ENCODE measurements at regions not wholly inside any gene's neighbourhood (a gene's known extent, or its start where the extent isn't known, plus 50 kb on each side); places are given as distances from the start of the nearest gene placed in this dataset.

GRCh38 chr12:46667551-46667950 is 158.2 kb downstream of the SLC38A4 start:
- no peak for TF ChIP-seq CTCF (conservative IDR thresholded peaks at IDR 0.05)
- H3K4me3 ChIP-seq (ENCODE audit: low read length) = no peak overlapping the region
- no peaks in the 10 kb centered on the region for H3K27me3 ChIP-seq (ENCODE audit: control insufficient read depth, insufficient read depth, low read length, poor library complexity, severe bottlenecking)
- H3K27ac ChIP-seq (ENCODE audit: low read depth, low read length) = no peak overlapping the region
- peaks cover 4% of the 10 kb centered on the region for H3K36me3 Mint-ChIP-seq (ENCODE audit: low read depth)
- H3K4me1 Mint-ChIP-seq = peaks cover 4% of the 10 kb centered on the region
- H3K4me1 ChIP-seq (ENCODE audit: control insufficient read depth, insufficient read depth, low read length) = peaks cover 4% of the 10 kb centered on the region
- H3K27ac Mint-ChIP-seq = no peak overlapping the region
- DNase-seq = no peak
- peaks cover 10% of the 10 kb centered on the region for H3K9me3 ChIP-seq (ENCODE audit: control insufficient read depth, low read length)
- peaks cover 16% of the 10 kb centered on the region for H3K9me3 Mint-ChIP-seq
- no peak overlapping the region for H3K9ac ChIP-seq (ENCODE audit: extremely low read depth, low read length, poor library complexity, severe bottlenecking)
- no peaks in the 10 kb centered on the region for H3K27me3 Mint-ChIP-seq (ENCODE audit: insufficient read depth)
- H3K36me3 ChIP-seq (ENCODE audit: control insufficient read depth, insufficient read depth, low read length) = no peaks in the 10 kb centered on the region
- no peak overlapping the region for H3K4me3 Mint-ChIP-seq

GRCh38 chr12:46664761-46665287 is 161.0 kb downstream of the SLC38A4 start:
- 23 to 58% methylated on average over 2 to 3 of the region's 3 CpGs for WGBS, 2 experiments (ENCODE audit: insufficient coverage in 1 of 2, insufficient read length in 1 of 2)
- peaks cover 12% of the 10 kb centered on the region for H3K9me3 Mint-ChIP-seq
- Histone ChIP-seq H3K9me3 (ENCODE audit: control insufficient read depth, low read length) (peaks cover under 1% of the 10 kb centered on the region), H3K36me3 (ENCODE audit: control insufficient read depth, insufficient read depth, low read length) (no peaks in the 10 kb centered on the region), H3K27ac (ENCODE audit: low read depth, low read length) (no peak overlapping the region), H3K4me3 (ENCODE audit: low read length) (no peak overlapping the region), H3K27me3 (ENCODE audit: control insufficient read depth, insufficient read depth, low read length, poor library complexity, severe bottlenecking) (no peaks in the 10 kb centered on the region), H3K4me1 (ENCODE audit: control insufficient read depth, insufficient read depth, low read length) (peaks cover 10% of the 10 kb centered on the region), H3K9ac (ENCODE audit: extremely low read depth, low read length, poor library complexity, severe bottlenecking) (no peak overlapping the region)
- no peak for TF ChIP-seq CTCF (conservative IDR thresholded peaks at IDR 0.05)
- peaks cover 4% of the 10 kb centered on the region for H3K36me3 Mint-ChIP-seq (ENCODE audit: low read depth)
- H3K4me3 Mint-ChIP-seq = no peak overlapping the region
- DNase-seq = no peak
- no peak overlapping the region for H3K27ac Mint-ChIP-seq
- H3K4me1 Mint-ChIP-seq = peaks cover 24% of the 10 kb centered on the region
- H3K27me3 Mint-ChIP-seq (ENCODE audit: insufficient read depth) = no peaks in the 10 kb centered on the region

GRCh38 chr12:46663318-46663717 is 162.5 kb downstream of the SLC38A4 start:
- Histone ChIP-seq H3K9me3 (ENCODE audit: control insufficient read depth, low read length) (no peaks in the 10 kb centered on the region), H3K4me3 (ENCODE audit: low read length) (no peak overlapping the region), H3K27ac (ENCODE audit: low read depth, low read length) (no peak overlapping the region), H3K36me3 (ENCODE audit: control insufficient read depth, insufficient read depth, low read length) (no peaks in the 10 kb centered on the region), H3K4me1 (ENCODE audit: control insufficient read depth, insufficient read depth, low read length) (peaks cover 14% of the 10 kb centered on the region), H3K9ac (ENCODE audit: extremely low read depth, low read length, poor library complexity, severe bottlenecking) (no peak overlapping the region), H3K27me3 (ENCODE audit: control insufficient read depth, insufficient read depth, low read length, poor library complexity, severe bottlenecking) (no peaks in the 10 kb centered on the region)
- Mint-ChIP-seq H3K27me3 (ENCODE audit: insufficient read depth) (no peaks in the 10 kb centered on the region), H3K9me3 (peaks cover under 1% of the 10 kb centered on the region), H3K36me3 (ENCODE audit: low read depth) (no peaks in the 10 kb centered on the region), H3K27ac (peak overlapping the region; percentile 14), H3K4me3 (no peak overlapping the region), H3K4me1 (peaks cover 35% of the 10 kb centered on the region)
- no peak for DNase-seq
- no peak for TF ChIP-seq CTCF (conservative IDR thresholded peaks at IDR 0.05)
